Forelimb muscle (tissue), 1 donor: ENCODE measurements at regions not wholly inside any gene's neighbourhood (a gene's known extent, or its start where the extent isn't known, plus 50 kb on each side); places are given as distances from the start of the nearest gene placed in this dataset.
"Not testable (repeated sequence)": the region's sequence is repeated elsewhere in the genome, so short reads cannot be mapped to it uniquely, and the experiment has no call there.

ENCODE experiments used
- DNase-seq: peaks from one replicate; pipeline ENCODE4 v3.0.0-alpha.2; 2013; ENCODE audit warnings: low read depth

GRCh38 chr21:35172231-35172630 lies 123.1 kb upstream of the RUNX1 start:
- no peak for DNase-seq

- no peak for DNase-seq
Measured at GRCh38 chr21:35171385-35171784, 122.3 kb upstream of the RUNX1 start.

GRCh38 chr21:35170818-35171217 lies 121.7 kb upstream of the RUNX1 start:
- no peak for DNase-seq

- no peak for DNase-seq
Measured at GRCh38 chr21:35170244-35170643, 121.1 kb upstream of the RUNX1 start.

GRCh38 chr21:35169574-35169973 lies 120.5 kb upstream of the RUNX1 start:
- DNase-seq, result no peak

GRCh38 chr21:35168735-35169134 lies 119.6 kb upstream of the RUNX1 start:
- DNase-seq, result no peak

GRCh38 chr21:35164971-35165483 lies 115.9 kb upstream of the RUNX1 start:
- no peak for DNase-seq

- DNase-seq, result no peak
Measured at GRCh38 chr21:35164380-35164779, 115.3 kb upstream of the RUNX1 start.

- no peak for DNase-seq
Measured at GRCh38 chr21:35163411-35163810, 114.3 kb upstream of the RUNX1 start.

GRCh38 chr21:35162831-35163230 lies 113.7 kb upstream of the RUNX1 start:
- no peak for DNase-seq

- DNase-seq, result no peak
Measured at GRCh38 chr21:35159881-35160280, 110.8 kb upstream of the RUNX1 start.

GRCh38 chr21:35157374-35157773 lies 108.3 kb upstream of the RUNX1 start:
- DNase-seq, result not testable (repeated sequence)

GRCh38 chr21:35156293-35157278 lies 107.5 kb upstream of the RUNX1 start:
- DNase-seq, result no peak

- no peak for DNase-seq
Measured at GRCh38 chr21:35154788-35155187, 105.7 kb upstream of the RUNX1 start.

GRCh38 chr21:35153671-35154070 lies 104.6 kb upstream of the RUNX1 start:
- no peak for DNase-seq

GRCh38 chr21:35150562-35151226 lies 101.6 kb upstream of the RUNX1 start:
- no peak for DNase-seq

- DNase-seq, result no peak
Measured at GRCh38 chr21:35149698-35150097, 100.6 kb upstream of the RUNX1 start.

- no peak for DNase-seq
Measured at GRCh38 chr21:35147439-35147838, 98.3 kb upstream of the RUNX1 start.

- DNase-seq, result no peak
Measured at GRCh38 chr21:35145626-35146233, 96.6 kb upstream of the RUNX1 start.

GRCh38 chr21:35144978-35145377 lies 95.9 kb upstream of the RUNX1 start:
- no peak for DNase-seq

GRCh38 chr21:35142036-35142815 lies 93.1 kb upstream of the RUNX1 start:
- no peak for DNase-seq

- DNase-seq, result no peak
Measured at GRCh38 chr21:35139382-35139715, 90.2 kb upstream of the RUNX1 start.
